Large intestine (tissue), 3 donors: ENCODE measurements at regions not wholly inside any gene's neighbourhood (a gene's known extent, or its start where the extent isn't known, plus 50 kb on each side); places are given as distances from the start of the nearest gene placed in this dataset.
"Not testable (repeated sequence)": the region's sequence is repeated elsewhere in the genome, so short reads cannot be mapped to it uniquely, and the experiment has no call there.

Experiments
- DNase-seq, 2 donors: peaks; one replicate each; pipeline versions ENCODE4 v3.0.0 to v3.0.0-alpha.2; 2013
- H3K27ac ChIP-seq: one replicate; pipeline ENCODE4 v1.5.1; 2013; ENCODE audit warnings: low read length
- H3K27me3 ChIP-seq: 2 replicates; pipeline ENCODE4 v1.6.1; 2013; ENCODE audit warnings: low read length; ENCODE audit not compliant: control insufficient read depth, insufficient read depth
- H3K36me3 ChIP-seq: 2 replicates; pipeline ENCODE4 v1.6.1; 2013; ENCODE audit warnings: low read length; ENCODE audit not compliant: control insufficient read depth, insufficient read depth
- H3K4me1 ChIP-seq: one replicate; pipeline ENCODE4 v1.6.1; 2013; ENCODE audit warnings: low read length; ENCODE audit not compliant: control insufficient read depth, insufficient read depth
- H3K4me3 ChIP-seq: one replicate; pipeline ENCODE4 v1.5.1; 2013; ENCODE audit warnings: low read length
- H3K9me3 ChIP-seq: one replicate; pipeline ENCODE4 v1.6.1; 2013; ENCODE audit warnings: mild to moderate bottlenecking, low read depth, low read length, moderate library complexity; ENCODE audit not compliant: control insufficient read depth
- WGBS: methylation state at CpG from one replicate; pipeline ENCODE4 v1.1.5; 2013; ENCODE audit warnings: low lambda C conversion rate; ENCODE audit not compliant: insufficient coverage; 5-methylcytosine and 5-hydroxymethylcytosine counted together

- Histone ChIP-seq H3K4me3 (no peak overlapping the region), H3K27me3 (no peaks in the 10 kb centered on the region), H3K36me3 (no peaks in the 10 kb centered on the region), H3K9me3 (no peaks in the 10 kb centered on the region), H3K4me1 (peaks cover 18% of the 10 kb centered on the region), H3K27ac (peak overlapping the region; percentile 50)
- DNase-seq: peak; percentile 58 to 77
- no CpG with 5 or more reads among the region's 8 CpGs for WGBS
Observed at GRCh38 chr2:147438882-147439281, 405.9 kb upstream of the ACVR2A start.

GRCh38 chr2:147433822-147434221, 411.0 kb upstream of the ACVR2A start:
- Histone ChIP-seq H3K4me3 (no peak overlapping the region), H3K27ac (no peak overlapping the region), H3K36me3 (no peaks in the 10 kb centered on the region), H3K4me1 (peaks cover 11% of the 10 kb centered on the region), H3K27me3 (no peaks in the 10 kb centered on the region), H3K9me3 (no peaks in the 10 kb centered on the region)
- WGBS: 83% methylated on average over 1 of the region's 2 CpGs
- DNase-seq: no peak

GRCh38 chr2:147430408-147430807, 414.4 kb upstream of the ACVR2A start:
- H3K4me1 ChIP-seq: peaks cover 8% of the 10 kb centered on the region
- no peak for DNase-seq
- 35% methylated on average over 3 of the region's 3 CpGs for WGBS
- H3K27me3 ChIP-seq: no peaks in the 10 kb centered on the region
- no peaks in the 10 kb centered on the region for H3K36me3 ChIP-seq
- no peak overlapping the region for H3K27ac ChIP-seq
- H3K9me3 ChIP-seq: no peaks in the 10 kb centered on the region
- H3K4me3 ChIP-seq: no peak overlapping the region

GRCh38 chr2:147428120-147428747, 416.6 kb upstream of the ACVR2A start:
- H3K9me3 ChIP-seq: no peaks in the 10 kb centered on the region
- H3K27me3 ChIP-seq: no peaks in the 10 kb centered on the region
- no CpG with 5 or more reads among the region's 2 CpGs for WGBS
- no peaks in the 10 kb centered on the region for H3K36me3 ChIP-seq
- H3K4me1 ChIP-seq: peaks cover 18% of the 10 kb centered on the region
- H3K4me3 ChIP-seq: no peak overlapping the region
- no peak overlapping the region for H3K27ac ChIP-seq
- no peak for DNase-seq

GRCh38 chr2:147425437-147426029, 419.3 kb upstream of the ACVR2A start:
- Histone ChIP-seq H3K4me3 (no peak overlapping the region), H3K9me3 (no peaks in the 10 kb centered on the region), H3K4me1 (peaks cover 18% of the 10 kb centered on the region), H3K27me3 (no peaks in the 10 kb centered on the region), H3K36me3 (no peaks in the 10 kb centered on the region), H3K27ac (peak overlapping the region; percentile 66)
- peak; percentile 66 to 90 for DNase-seq
- WGBS: 25% methylated on average over 2 of the region's 3 CpGs

- DNase-seq: peak in 1 of 2 donors; percentile 29
- Histone ChIP-seq H3K9me3 (no peaks in the 10 kb centered on the region), H3K4me3 (no peak overlapping the region), H3K4me1 (peaks cover 18% of the 10 kb centered on the region), H3K27me3 (no peaks in the 10 kb centered on the region), H3K27ac (peak overlapping the region; percentile 66), H3K36me3 (no peaks in the 10 kb centered on the region)
- 100% methylated on average over 1 of the region's 1 CpG for WGBS
Observed at GRCh38 chr2:147424766-147425165, 420.1 kb upstream of the ACVR2A start.

GRCh38 chr2:147420947-147421675, 423.7 kb upstream of the ACVR2A start:
- no peaks in the 10 kb centered on the region for H3K27me3 ChIP-seq
- no peaks in the 10 kb centered on the region for H3K9me3 ChIP-seq
- H3K27ac ChIP-seq: no peak overlapping the region
- H3K4me1 ChIP-seq: peaks cover 21% of the 10 kb centered on the region
- no peak overlapping the region for H3K4me3 ChIP-seq
- H3K36me3 ChIP-seq: no peaks in the 10 kb centered on the region
- 82% methylated on average over 1 of the region's 1 CpG for WGBS
- DNase-seq: no peak

GRCh38 chr2:147420517-147420916, 424.3 kb upstream of the ACVR2A start:
- no peak overlapping the region for H3K4me3 ChIP-seq

GRCh38 chr2:147416099-147416498, 428.7 kb upstream of the ACVR2A start:
- peak; percentile 70 to 82 for DNase-seq
- H3K27ac ChIP-seq: peak overlapping the region; percentile 8
- no peaks in the 10 kb centered on the region for H3K36me3 ChIP-seq
- WGBS: 40% methylated on average over 1 of the region's 4 CpGs
- peaks cover 3% of the 10 kb centered on the region for H3K9me3 ChIP-seq
- H3K4me3 ChIP-seq: no peak overlapping the region
- H3K4me1 ChIP-seq: peaks cover 6% of the 10 kb centered on the region
- H3K27me3 ChIP-seq: no peaks in the 10 kb centered on the region

More at GRCh38 chr2:147420517-147420916, 424.3 kb upstream of the ACVR2A start:
- Histone ChIP-seq H3K9me3 (no peaks in the 10 kb centered on the region), H3K27me3 (no peaks in the 10 kb centered on the region), H3K36me3 (no peaks in the 10 kb centered on the region), H3K27ac (no peak overlapping the region), H3K4me1 (peaks cover 16% of the 10 kb centered on the region)
- WGBS: no CpG with 5 or more reads among the region's 7 CpGs
- no peak for DNase-seq

- WGBS: no CpG with 5 or more reads among the region's 1 CpG
- H3K27ac ChIP-seq, H3K9me3 ChIP-seq, H3K4me1 ChIP-seq, H3K4me3 ChIP-seq, H3K27me3 ChIP-seq, H3K36me3 ChIP-seq, DNase-seq: not testable (repeated sequence)
Observed at GRCh38 chr2:147414656-147415055, 430.2 kb upstream of the ACVR2A start.
